Osteocyte (in vitro differentiated cells): ENCODE measurements at regions not wholly inside any gene's neighbourhood (a gene's known extent, or its start where the extent isn't known, plus 50 kb on each side); places are given as distances from the start of the nearest gene placed in this dataset.

Source experiments
- DNase-seq: peaks from one replicate; pipeline ENCODE4 v3.0.0; 2021; ENCODE audit warnings: mixed read lengths; ENCODE audit not compliant: unreplicated experiment; ENCODE audit errors: extremely low spot score
- H3K27ac Mint-ChIP-seq: one replicate; pipeline ENCODE4 v1.8.0; 2021; ENCODE audit warnings: mild to moderate bottlenecking, mixed read lengths; ENCODE audit not compliant: unreplicated experiment
- H3K27me3 Mint-ChIP-seq: one replicate; pipeline ENCODE4 v1.8.0; 2021; ENCODE audit warnings: mixed read lengths; ENCODE audit not compliant: unreplicated experiment
- H3K36me3 Mint-ChIP-seq: one replicate; pipeline ENCODE4 v1.8.0; 2021; ENCODE audit warnings: mixed read lengths; ENCODE audit not compliant: unreplicated experiment
- H3K4me1 Mint-ChIP-seq: one replicate; pipeline ENCODE4 v1.8.0; 2021; ENCODE audit warnings: mixed read lengths; ENCODE audit not compliant: unreplicated experiment
- H3K4me3 Mint-ChIP-seq: one replicate; pipeline ENCODE4 v1.8.0; 2021; ENCODE audit warnings: mild to moderate bottlenecking, moderate library complexity, mixed read lengths; ENCODE audit not compliant: unreplicated experiment
- H3K9me3 Mint-ChIP-seq: one replicate; pipeline ENCODE4 v1.8.0; 2021; ENCODE audit warnings: mixed read lengths; ENCODE audit not compliant: unreplicated experiment
- TF ChIP-seq, protein P1 (sequence below): fragments of 200-600 bp; sonication (generic); IDR thresholded peaks from 2 replicates; pipeline ENCODE4 v1.5.0; 2021; ENCODE audit warnings: antibody characterized with exemption, mild to moderate bottlenecking, moderate library complexity

DNA sequence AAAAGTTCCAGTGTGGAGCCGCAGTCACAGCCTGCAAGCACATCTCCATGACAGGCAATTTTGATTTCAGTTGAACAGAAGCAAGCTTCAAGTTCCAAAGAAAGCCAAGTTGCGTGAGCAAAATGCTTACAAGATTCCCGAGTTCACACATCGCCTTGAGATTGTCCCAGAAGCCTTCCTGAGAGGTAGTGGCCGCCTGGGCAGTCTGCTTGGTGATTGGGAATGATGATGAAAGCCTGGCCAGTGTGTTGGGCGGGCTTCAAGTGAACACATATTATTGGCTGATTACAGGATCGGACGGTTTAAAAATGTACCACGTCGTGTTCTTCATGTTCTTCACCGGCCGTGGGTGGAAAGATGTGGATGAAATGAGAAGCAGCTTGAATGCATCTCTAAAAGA lies 185.5 kb downstream of the FOXL1 start:
- Mint-ChIP-seq H3K36me3 (no peaks in the 10 kb centered on the region), H3K4me1 (peaks cover 25% of the 10 kb centered on the region), H3K9me3 (no peaks in the 10 kb centered on the region), H3K27me3 (no peaks in the 10 kb centered on the region), H3K4me3 (no peak overlapping the region), H3K27ac (no peak overlapping the region)
- no peak for DNase-seq
- TF ChIP-seq, protein P1, sequence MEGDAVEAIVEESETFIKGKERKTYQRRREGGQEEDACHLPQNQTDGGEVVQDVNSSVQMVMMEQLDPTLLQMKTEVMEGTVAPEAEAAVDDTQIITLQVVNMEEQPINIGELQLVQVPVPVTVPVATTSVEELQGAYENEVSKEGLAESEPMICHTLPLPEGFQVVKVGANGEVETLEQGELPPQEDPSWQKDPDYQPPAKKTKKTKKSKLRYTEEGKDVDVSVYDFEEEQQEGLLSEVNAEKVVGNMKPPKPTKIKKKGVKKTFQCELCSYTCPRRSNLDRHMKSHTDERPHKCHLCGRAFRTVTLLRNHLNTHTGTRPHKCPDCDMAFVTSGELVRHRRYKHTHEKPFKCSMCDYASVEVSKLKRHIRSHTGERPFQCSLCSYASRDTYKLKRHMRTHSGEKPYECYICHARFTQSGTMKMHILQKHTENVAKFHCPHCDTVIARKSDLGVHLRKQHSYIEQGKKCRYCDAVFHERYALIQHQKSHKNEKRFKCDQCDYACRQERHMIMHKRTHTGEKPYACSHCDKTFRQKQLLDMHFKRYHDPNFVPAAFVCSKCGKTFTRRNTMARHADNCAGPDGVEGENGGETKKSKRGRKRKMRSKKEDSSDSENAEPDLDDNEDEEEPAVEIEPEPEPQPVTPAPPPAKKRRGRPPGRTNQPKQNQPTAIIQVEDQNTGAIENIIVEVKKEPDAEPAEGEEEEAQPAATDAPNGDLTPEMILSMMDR: no peak

DNA sequence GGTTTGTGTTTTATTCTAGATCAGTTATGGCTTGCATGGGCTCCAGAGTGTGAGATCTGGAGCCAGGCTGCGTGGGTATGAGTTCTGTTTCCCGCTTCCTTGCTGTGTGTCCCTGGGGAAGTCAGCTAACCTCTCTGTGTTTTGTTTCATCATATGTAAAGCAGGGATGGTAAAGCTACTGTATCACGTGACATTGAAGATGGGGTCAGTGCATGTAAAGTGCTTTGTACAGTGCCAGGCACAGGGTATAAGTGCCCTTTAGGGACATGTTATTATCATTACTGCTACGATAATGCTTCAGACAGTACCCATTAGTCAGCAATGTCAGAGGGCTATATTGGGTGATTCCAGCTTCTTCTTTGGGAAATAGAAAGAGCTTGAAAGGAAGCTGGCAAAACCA lies 186.2 kb downstream of the FOXL1 start:
- peaks cover 25% of the 10 kb centered on the region for H3K4me1 Mint-ChIP-seq
- H3K27ac Mint-ChIP-seq: no peak overlapping the region
- DNase-seq: no peak
- H3K9me3 Mint-ChIP-seq: no peaks in the 10 kb centered on the region
- H3K27me3 Mint-ChIP-seq: no peaks in the 10 kb centered on the region
- no peak overlapping the region for H3K4me3 Mint-ChIP-seq
- TF ChIP-seq, protein P1: no peak
- no peaks in the 10 kb centered on the region for H3K36me3 Mint-ChIP-seq

DNA sequence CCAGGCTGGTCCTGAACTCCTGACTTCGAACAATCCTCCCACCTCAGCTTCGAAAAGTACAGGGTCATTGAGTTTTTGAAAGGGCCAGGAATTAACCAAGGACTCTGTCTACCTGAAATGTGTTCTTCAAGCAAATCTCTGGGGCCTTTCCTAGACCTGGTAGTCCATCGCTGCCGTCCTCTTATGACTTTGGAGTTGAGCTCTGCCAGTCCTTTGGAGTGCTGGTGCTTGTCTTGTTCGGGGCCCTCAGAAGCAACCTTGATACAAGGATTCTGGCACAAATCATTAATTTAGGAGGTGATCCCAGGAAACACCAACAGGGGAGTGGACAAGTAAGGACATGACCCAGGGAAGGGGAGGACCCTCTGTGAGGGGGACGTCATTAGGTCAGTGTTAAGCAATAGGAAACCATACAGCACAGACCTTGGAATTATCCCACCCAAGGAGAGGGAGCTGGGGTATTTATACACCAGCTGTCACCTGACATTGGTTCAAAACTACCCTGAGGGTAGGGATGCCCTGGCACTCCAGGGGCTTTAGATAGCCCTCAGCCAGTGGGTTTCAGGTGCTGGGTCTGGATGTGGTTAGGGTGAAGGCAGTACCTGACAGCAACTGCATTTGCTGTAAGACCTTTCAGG lies 187.2 kb downstream of the FOXL1 start:
- no peaks in the 10 kb centered on the region for H3K9me3 Mint-ChIP-seq
- no peaks in the 10 kb centered on the region for H3K36me3 Mint-ChIP-seq
- H3K4me1 Mint-ChIP-seq: peaks cover 26% of the 10 kb centered on the region
- TF ChIP-seq, protein P1: no peak
- H3K27me3 Mint-ChIP-seq: no peaks in the 10 kb centered on the region
- no peak overlapping the region for H3K27ac Mint-ChIP-seq
- no peak for DNase-seq
- no peak overlapping the region for H3K4me3 Mint-ChIP-seq

DNA sequence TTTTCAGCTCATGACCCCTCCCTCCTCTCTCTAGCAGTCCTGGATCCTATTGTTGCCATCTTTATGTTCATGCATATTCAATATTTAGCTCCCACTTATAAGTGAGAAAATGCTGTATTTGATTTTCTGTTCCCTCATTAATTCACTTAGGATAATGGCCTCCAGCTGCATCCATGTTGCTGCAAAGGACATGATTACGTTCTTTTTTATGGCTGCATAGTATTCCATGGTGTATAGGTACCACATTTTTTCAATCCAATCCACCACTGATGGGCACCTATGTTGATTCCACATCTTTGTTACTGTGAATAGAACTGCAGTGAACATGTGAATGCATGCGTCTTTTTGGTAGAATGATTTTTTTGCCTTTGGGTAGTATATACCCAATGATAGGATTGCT lies 188.4 kb downstream of the FOXL1 start:
- no peak for DNase-seq
- Mint-ChIP-seq H3K9me3 (no peaks in the 10 kb centered on the region), H3K4me1 (peaks cover 20% of the 10 kb centered on the region), H3K27ac (no peak overlapping the region), H3K27me3 (no peaks in the 10 kb centered on the region), H3K4me3 (no peak overlapping the region), H3K36me3 (no peaks in the 10 kb centered on the region)
- TF ChIP-seq, protein P1: no peak

DNA sequence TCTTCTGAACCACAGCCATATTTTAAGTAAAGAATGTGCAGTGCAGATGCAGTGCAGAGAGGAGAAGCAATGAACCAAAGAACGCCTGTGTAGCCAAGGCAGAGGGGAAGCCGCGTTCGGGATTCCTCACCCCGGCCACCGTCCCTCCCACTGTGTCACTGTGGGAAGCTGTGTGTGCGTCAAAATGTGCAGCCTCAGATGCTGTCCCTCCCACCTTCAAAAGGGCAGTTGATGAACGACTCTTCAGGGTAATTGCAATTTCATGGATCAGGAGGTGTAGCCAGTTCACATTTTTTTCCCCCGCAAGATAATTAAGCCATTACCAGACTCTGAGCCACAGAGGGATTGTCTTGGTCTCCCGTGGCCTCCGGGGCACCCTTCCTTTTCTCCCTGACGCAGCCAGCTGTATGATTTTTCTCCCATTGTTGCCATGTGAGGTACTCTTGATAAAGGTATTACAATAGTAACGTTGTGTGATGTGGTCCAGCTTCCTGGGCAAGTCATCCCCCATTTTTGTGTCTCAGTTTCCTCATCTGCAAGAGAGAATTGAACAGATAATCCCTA lies 190.0 kb downstream of the FOXL1 start:
- H3K4me1 Mint-ChIP-seq: peaks cover 31% of the 10 kb centered on the region
- no peaks in the 10 kb centered on the region for H3K9me3 Mint-ChIP-seq
- TF ChIP-seq, protein P1: no peak
- no peak overlapping the region for H3K4me3 Mint-ChIP-seq
- no peak overlapping the region for H3K27ac Mint-ChIP-seq
- DNase-seq: no peak
- no peaks in the 10 kb centered on the region for H3K36me3 Mint-ChIP-seq
- H3K27me3 Mint-ChIP-seq: no peaks in the 10 kb centered on the region
